EH (cell line): ENCODE measurements at regions not wholly inside any gene's neighbourhood (a gene's known extent, or its start where the extent isn't known, plus 50 kb on each side); places are given as distances from the start of the nearest gene placed in this dataset.

ENCODE experiments used
- DNase-seq: peaks from one replicate; pipeline ENCODE4 v3.0.0-alpha.2; 2015; ENCODE audit warnings: low read depth

- no peak for DNase-seq
Observed at GRCh38 chr22:48440673-48441552, 1386.8 kb downstream of the BRD1 start.

GRCh38 chr22:48440176-48440575 lies 1387.5 kb downstream of the BRD1 start:
- no peak for DNase-seq

- no peak for DNase-seq
Observed at GRCh38 chr22:48439560-48440135, 1388.0 kb downstream of the BRD1 start.

GRCh38 chr22:48438800-48439559 lies 1388.7 kb downstream of the BRD1 start:
- DNase-seq = peak; percentile 5

GRCh38 chr22:48438096-48438495 lies 1389.6 kb downstream of the BRD1 start:
- DNase-seq = no peak

- no peak for DNase-seq
Observed at GRCh38 chr22:48436201-48436931, 1391.3 kb downstream of the BRD1 start.

- DNase-seq = no peak
Observed at GRCh38 chr22:48434868-48435250, 1392.8 kb downstream of the BRD1 start.

GRCh38 chr22:48434156-48434867 lies 1393.4 kb downstream of the BRD1 start:
- no peak for DNase-seq

- DNase-seq = no peak
Observed at GRCh38 chr22:48433647-48434046, 1394.0 kb downstream of the BRD1 start.

- peak; percentile 2 for DNase-seq
Observed at GRCh38 chr22:48432781-48433518, 1394.7 kb downstream of the BRD1 start.

GRCh38 chr22:48431536-48432315 lies 1395.9 kb downstream of the BRD1 start:
- no peak for DNase-seq

- no peak for DNase-seq
Observed at GRCh38 chr22:48431014-48431413, 1396.7 kb downstream of the BRD1 start.

GRCh38 chr22:48429446-48430020 lies 1398.1 kb downstream of the BRD1 start:
- no peak for DNase-seq

- DNase-seq = peak; percentile 43
Observed at GRCh38 chr22:48428631-48429371, 1398.9 kb downstream of the BRD1 start.

GRCh38 chr22:48427731-48428211 lies 1399.9 kb downstream of the BRD1 start:
- no peak for DNase-seq

- no peak for DNase-seq
Observed at GRCh38 chr22:48426466-48427380, 1401.0 kb downstream of the BRD1 start.

- no peak for DNase-seq
Observed at GRCh38 chr22:48425641-48426040, 1402.0 kb downstream of the BRD1 start.

- DNase-seq = no peak
Observed at GRCh38 chr22:48425091-48425506, 1402.6 kb downstream of the BRD1 start.
